HepG2 (cell line): ENCODE measurements at regions not wholly inside any gene's neighbourhood (a gene's known extent, or its start where the extent isn't known, plus 50 kb on each side); places are given as distances from the start of the nearest gene placed in this dataset.

Experiments used
- ATAC-seq: fragments of 200-7000 bp; cut with Tn5 transposase; 3 replicates; pipeline ENCODE4 v1.9.1; 2020; ENCODE audit warnings: mild to moderate bottlenecking, moderate library complexity
- BruUV-seq: library from RNA; stranded (reverse); fragments of 400-500 nt; replicated peaks from 2 replicates; lab custom pipeline; 2021; lab: Mats Ljungman, UMichigan
- CTCF ChIA-PET: fragments of 300-600 bp; formaldehyde crosslinking; extraction: SDS; loops from one replicate; lab custom pipeline; 2021; ENCODE audit warnings: low total read pairs, inconsistent platforms, low intra/inter-chr PET ratio; lab: Yijun Ruan, JAX
- POLR2A ChIA-PET: fragments of 350-600 bp; sonication (Branson Sonifier 250); formaldehyde crosslinking; loops from one replicate; lab custom pipeline; 2020; ENCODE audit warnings: antibody characterized with exemption, inconsistent platforms; lab: Yijun Ruan, JAX
- DNase-seq: peaks from one replicate; pipeline ENCODE4 v3.0.0-alpha.2; 2015; ENCODE audit warnings: low spot score
- FAIRE-seq: peaks from 3 replicates; lab custom pipeline; 2011; peaks lifted over from hg19 to GRCh38; lab: Jason Lieb, UNC
- H2AFZ ChIP-seq: one replicate; pipeline ENCODE4 v1.6.1; 2011; ENCODE audit warnings: low read length, inconsistent platforms
- H3K27ac ChIP-seq: fragments of 300-600 bp; 3 replicates; pipeline ENCODE4 v1.8.0; 2011; ENCODE audit warnings: mixed run types, mild to moderate bottlenecking, mixed read lengths, low read length, inconsistent platforms; ENCODE audit not compliant: insufficient read depth; ENCODE audit errors: extremely low read length
- H3K27me3 ChIP-seq, 2 experiments: fragments of 200-600 bp in 1 of 2; 2 replicates in 1 of 2; 3 replicates in 1 of 2; pipeline versions ENCODE4 v1.6.0 to v1.8.0; 2011; ENCODE audit warnings: low read length in 2 of 2, mild to moderate bottlenecking in 2 of 2, moderate library complexity in 2 of 2, inconsistent platforms in 1 of 2; ENCODE audit not compliant: insufficient read depth in 2 of 2, control insufficient read depth in 1 of 2
- H3K36me3 ChIP-seq, 2 experiments: fragments of 200-600 bp in 1 of 2; replicated peaks in 1 of 2; 2 replicates in 1 of 2; 3 replicates in 1 of 2; pipeline versions ENCODE4 v1.5.1 to v1.8.0; 2011; ENCODE audit warnings: low read length in 2 of 2, inconsistent platforms in 1 of 2; ENCODE audit not compliant: insufficient read depth in 2 of 2, control insufficient read depth in 1 of 2
- H3K4me1 ChIP-seq: 2 replicates; pipeline ENCODE4 v1.5.1; 2012; ENCODE audit warnings: low read length, inconsistent platforms; ENCODE audit not compliant: insufficient read depth
- H3K4me2 ChIP-seq: 2 replicates; pipeline ENCODE4 v1.6.0; 2011; ENCODE audit warnings: low read depth, low read length, inconsistent platforms
- H3K4me3 ChIP-seq, 3 experiments: fragments of 200-600 bp in 1 of 3; sonication (generic), shearing (Covaris generic) in 1 of 3; replicated peaks in 1 of 3; 2 replicates each; pipeline ENCODE4 v1.5.1; 2011 to 2016; ENCODE audit warnings: low read length in 3 of 3, inconsistent platforms in 2 of 3, low read depth in 2 of 3, mild to moderate bottlenecking in 2 of 3, control low read depth in 1 of 3, mixed read lengths in 1 of 3; ENCODE audit not compliant: insufficient read depth in 1 of 3
- H3K79me2 ChIP-seq: one replicate; pipeline ENCODE4 v1.6.1; 2011; ENCODE audit warnings: low read length, inconsistent platforms; ENCODE audit not compliant: insufficient read depth
- H3K9ac ChIP-seq: 2 replicates; pipeline ENCODE4 v1.6.0; 2011; ENCODE audit warnings: mild to moderate bottlenecking, low read depth, low read length, inconsistent platforms; ENCODE audit not compliant: insufficient read depth
- H3K9me3 ChIP-seq: 2 replicates; pipeline ENCODE4 v1.5.1; 2012; ENCODE audit warnings: mild to moderate bottlenecking, low read length
- H4K20me1 ChIP-seq: 2 replicates; pipeline ENCODE4 v1.6.0; 2011; ENCODE audit warnings: inconsistent platforms, mild to moderate bottlenecking, low read length, moderate library complexity; ENCODE audit not compliant: insufficient read depth
- CTCF ChIP-seq: sonication (generic); formaldehyde crosslinking; IDR thresholded peaks from 2 replicates; pipeline ENCODE4 v1.5.0; 2020; ENCODE audit warnings: mild to moderate bottlenecking, missing genetic modification reagents, moderate library complexity
- E2F5 ChIP-seq: sonication (generic); formaldehyde crosslinking; conservative IDR thresholded peaks from 2 replicates; pipeline ENCODE4 v1.4.0; 2020; ENCODE audit warnings: missing genetic modification reagents
- SATB2 ChIP-seq: sonication (generic); formaldehyde crosslinking; IDR thresholded peaks from 2 replicates; pipeline ENCODE4 v1.5.0; 2020; ENCODE audit warnings: missing genetic modification reagents
- WGBS: methylation state at CpG from one replicate; pipeline ENCODE4 v1.1.6; 2017; ENCODE audit warnings: low lambda C conversion rate; 5-methylcytosine and 5-hydroxymethylcytosine counted together
- in situ Hi-C: cut with HindIII; loops from 2 replicates; pipeline ENCODE4 v1.10.0; 2017; ENCODE audit warnings: low pct_unique_long_range_greater_than_20kb; ENCODE audit not compliant: extremely low pct_ligation_motif_present
- intact Hi-C: fragments of 100-400 bp; cut with micrococcal nuclease; formaldehyde crosslinking; loops from one replicate; pipeline ENCODE4 v1.10.0; 2022; ENCODE audit not compliant: unreplicated experiment
- TF ChIP-seq, protein P1 (sequence below): sonication (generic); formaldehyde crosslinking; IDR thresholded peaks from 2 replicates; pipeline ENCODE4 v1.4.0; 2020; ENCODE audit warnings: mild to moderate bottlenecking, missing genetic modification reagents
- TF ChIP-seq, protein P2 (sequence below): IDR thresholded peaks from 2 replicates; pipeline ENCODE4 v1.6.1; 2016; ENCODE audit warnings: low read depth

GRCh38 chr2:59456285-59456684 is 1097.2 kb downstream of the BCL11A start (continued):
- no peak for TF ChIP-seq SATB2 (CRISPR knock-in tag)
- TF ChIP-seq E2F5, result no peak
- TF ChIP-seq, protein P1, sequence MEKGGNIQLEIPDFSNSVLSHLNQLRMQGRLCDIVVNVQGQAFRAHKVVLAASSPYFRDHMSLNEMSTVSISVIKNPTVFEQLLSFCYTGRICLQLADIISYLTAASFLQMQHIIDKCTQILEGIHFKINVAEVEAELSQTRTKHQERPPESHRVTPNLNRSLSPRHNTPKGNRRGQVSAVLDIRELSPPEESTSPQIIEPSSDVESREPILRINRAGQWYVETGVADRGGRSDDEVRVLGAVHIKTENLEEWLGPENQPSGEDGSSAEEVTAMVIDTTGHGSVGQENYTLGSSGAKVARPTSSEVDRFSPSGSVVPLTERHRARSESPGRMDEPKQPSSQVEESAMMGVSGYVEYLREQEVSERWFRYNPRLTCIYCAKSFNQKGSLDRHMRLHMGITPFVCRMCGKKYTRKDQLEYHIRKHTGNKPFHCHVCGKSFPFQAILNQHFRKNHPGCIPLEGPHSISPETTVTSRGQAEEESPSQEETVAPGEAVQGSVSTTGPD (CRISPR knock-in tag), result no peak

- ChIA-PET CTCF (no interaction called here), POLR2A (no interaction called here)
- Histone ChIP-seq H3K27ac (no peak overlapping the region), H3K4me2 (no peak overlapping the region), H3K4me1 (no peaks in the 10 kb centered on the region), H3K36me3 (no peaks in the 10 kb centered on the region), H4K20me1 (no peaks in the 10 kb centered on the region), H3K27me3 (no peaks in the 10 kb centered on the region), H3K9me3 (no peaks in the 10 kb centered on the region), H3K4me3 (no peak overlapping the region), H3K79me2 (no peaks in the 10 kb centered on the region), H2AFZ (no peak overlapping the region), H3K9ac (no peak overlapping the region)
- intact Hi-C loops, result loop anchor here (10.0 kb wide), 1 partner anchor 706 kb away; no protein-coding TSS in a partner anchor
- no TSS peak for BruUV-seq
- ATAC-seq (no peak), FAIRE-seq (no peak), DNase-seq (no peak)
- WGBS, result 9% methylated on average over 1 of the region's 1 CpG
- in situ Hi-C loops, result no loop called here
- peak; percentile 14; the same call in 1 of the 2 replicates for TF ChIP-seq CTCF (CRISPR knock-in tag)
- TF ChIP-seq, protein P2, sequence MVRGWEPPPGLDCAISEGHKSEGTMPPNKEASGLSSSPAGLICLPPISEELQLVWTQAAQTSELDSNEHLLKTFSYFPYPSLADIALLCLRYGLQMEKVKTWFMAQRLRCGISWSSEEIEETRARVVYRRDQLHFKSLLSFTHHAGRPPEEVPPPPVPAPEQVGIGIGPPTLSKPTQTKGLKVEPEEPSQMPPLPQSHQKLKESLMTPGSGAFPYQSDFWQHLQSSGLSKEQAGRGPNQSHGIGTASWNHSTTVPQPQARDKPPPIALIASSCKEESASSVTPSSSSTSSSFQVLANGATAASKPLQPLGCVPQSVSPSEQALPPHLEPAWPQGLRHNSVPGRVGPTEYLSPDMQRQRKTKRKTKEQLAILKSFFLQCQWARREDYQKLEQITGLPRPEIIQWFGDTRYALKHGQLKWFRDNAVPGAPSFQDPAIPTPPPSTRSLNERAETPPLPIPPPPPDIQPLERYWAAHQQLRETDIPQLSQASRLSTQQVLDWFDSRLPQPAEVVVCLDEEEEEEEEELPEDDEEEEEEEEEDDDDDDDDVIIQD, result no peak
Measured at GRCh38 chr2:59449274-59449673, 1104.2 kb downstream of the BCL11A start.
